HepG2 (cell line): ENCODE measurements at regions not wholly inside any gene's neighbourhood (a gene's known extent, or its start where the extent isn't known, plus 50 kb on each side); places are given as distances from the start of the nearest gene placed in this dataset.

Experiments used
- ATAC-seq: fragments of 200-7000 bp; cut with Tn5 transposase; 3 replicates; pipeline ENCODE4 v1.9.1; 2020; ENCODE audit warnings: mild to moderate bottlenecking, moderate library complexity
- BruUV-seq: library from RNA; stranded (reverse); fragments of 400-500 nt; replicated peaks from 2 replicates; lab custom pipeline; 2021; lab: Mats Ljungman, UMichigan
- CTCF ChIA-PET: fragments of 300-600 bp; formaldehyde crosslinking; extraction: SDS; loops from one replicate; lab custom pipeline; 2021; ENCODE audit warnings: low total read pairs, inconsistent platforms, low intra/inter-chr PET ratio; lab: Yijun Ruan, JAX
- POLR2A ChIA-PET: fragments of 350-600 bp; sonication (Branson Sonifier 250); formaldehyde crosslinking; loops from one replicate; lab custom pipeline; 2020; ENCODE audit warnings: antibody characterized with exemption, inconsistent platforms; lab: Yijun Ruan, JAX
- DNase-seq: peaks from one replicate; pipeline ENCODE4 v3.0.0-alpha.2; 2015; ENCODE audit warnings: low spot score
- FAIRE-seq: peaks from 3 replicates; lab custom pipeline; 2011; peaks lifted over from hg19 to GRCh38; lab: Jason Lieb, UNC
- H2AFZ ChIP-seq: one replicate; pipeline ENCODE4 v1.6.1; 2011; ENCODE audit warnings: low read length, inconsistent platforms
- H3K27ac ChIP-seq: fragments of 300-600 bp; 3 replicates; pipeline ENCODE4 v1.8.0; 2011; ENCODE audit warnings: mixed run types, mild to moderate bottlenecking, mixed read lengths, low read length, inconsistent platforms; ENCODE audit not compliant: insufficient read depth; ENCODE audit errors: extremely low read length
- H3K27me3 ChIP-seq, 2 experiments: fragments of 200-600 bp in 1 of 2; 2 replicates in 1 of 2; 3 replicates in 1 of 2; pipeline versions ENCODE4 v1.6.0 to v1.8.0; 2011; ENCODE audit warnings: low read length in 2 of 2, mild to moderate bottlenecking in 2 of 2, moderate library complexity in 2 of 2, inconsistent platforms in 1 of 2; ENCODE audit not compliant: insufficient read depth in 2 of 2, control insufficient read depth in 1 of 2
- H3K36me3 ChIP-seq, 2 experiments: fragments of 200-600 bp in 1 of 2; replicated peaks in 1 of 2; 2 replicates in 1 of 2; 3 replicates in 1 of 2; pipeline versions ENCODE4 v1.5.1 to v1.8.0; 2011; ENCODE audit warnings: low read length in 2 of 2, inconsistent platforms in 1 of 2; ENCODE audit not compliant: insufficient read depth in 2 of 2, control insufficient read depth in 1 of 2
- H3K4me1 ChIP-seq: 2 replicates; pipeline ENCODE4 v1.5.1; 2012; ENCODE audit warnings: low read length, inconsistent platforms; ENCODE audit not compliant: insufficient read depth
- H3K4me2 ChIP-seq: 2 replicates; pipeline ENCODE4 v1.6.0; 2011; ENCODE audit warnings: low read depth, low read length, inconsistent platforms
- H3K4me3 ChIP-seq, 3 experiments: fragments of 200-600 bp in 1 of 3; sonication (generic), shearing (Covaris generic) in 1 of 3; replicated peaks in 1 of 3; 2 replicates each; pipeline ENCODE4 v1.5.1; 2011 to 2016; ENCODE audit warnings: low read length in 3 of 3, inconsistent platforms in 2 of 3, low read depth in 2 of 3, mild to moderate bottlenecking in 2 of 3, control low read depth in 1 of 3, mixed read lengths in 1 of 3; ENCODE audit not compliant: insufficient read depth in 1 of 3
- H3K79me2 ChIP-seq: one replicate; pipeline ENCODE4 v1.6.1; 2011; ENCODE audit warnings: low read length, inconsistent platforms; ENCODE audit not compliant: insufficient read depth
- H3K9ac ChIP-seq: 2 replicates; pipeline ENCODE4 v1.6.0; 2011; ENCODE audit warnings: mild to moderate bottlenecking, low read depth, low read length, inconsistent platforms; ENCODE audit not compliant: insufficient read depth
- H3K9me3 ChIP-seq: 2 replicates; pipeline ENCODE4 v1.5.1; 2012; ENCODE audit warnings: mild to moderate bottlenecking, low read length
- H4K20me1 ChIP-seq: 2 replicates; pipeline ENCODE4 v1.6.0; 2011; ENCODE audit warnings: inconsistent platforms, mild to moderate bottlenecking, low read length, moderate library complexity; ENCODE audit not compliant: insufficient read depth
- AGO2 ChIP-seq: fragments of 200-400 bp; formaldehyde crosslinking; optimal IDR thresholded peaks from 2 replicates; pipeline ENCODE3; 2017; ENCODE audit warnings: mild to moderate bottlenecking, low read depth, low read length, moderate library complexity
- CENPX ChIP-seq: sonication (generic); formaldehyde crosslinking; IDR thresholded peaks from 2 replicates; pipeline ENCODE4 v1.9.0; 2021; ENCODE audit warnings: mild to moderate bottlenecking, missing genetic modification reagents, moderate library complexity
- HES4 ChIP-seq: sonication (generic); formaldehyde crosslinking; IDR thresholded peaks from 2 replicates; pipeline ENCODE4 v1.9.0; 2021; ENCODE audit warnings: mild to moderate bottlenecking, missing genetic modification reagents, borderline replicate concordance
- IRF1 ChIP-seq: sonication (generic); formaldehyde crosslinking; IDR thresholded peaks from 2 replicates; pipeline ENCODE4 v1.4.0; 2020; ENCODE audit warnings: low read depth, mild to moderate bottlenecking, missing genetic modification reagents
- PHF21A ChIP-seq: sonication (generic); formaldehyde crosslinking; IDR thresholded peaks from 2 replicates; pipeline ENCODE4 v1.5.0; 2020; ENCODE audit warnings: mild to moderate bottlenecking, missing genetic modification reagents
- REPIN1 ChIP-seq: sonication (generic); formaldehyde crosslinking; IDR thresholded peaks from 2 replicates; pipeline ENCODE4 v1.8.0; 2022; ENCODE audit warnings: missing genetic modification reagents, low read depth, mild to moderate bottlenecking, borderline replicate concordance
- RFXANK ChIP-seq: IDR thresholded peaks from 2 replicates; pipeline ENCODE4 v1.6.1; 2016
- RXRA ChIP-seq: sonication (generic); formaldehyde crosslinking; IDR thresholded peaks from 2 replicates; pipeline ENCODE4 v1.5.1; 2020; ENCODE audit warnings: missing genetic modification reagents
- SNAPC5 ChIP-seq: sonication (generic); formaldehyde crosslinking; IDR thresholded peaks from 2 replicates; pipeline ENCODE4 v1.8.1; 2023; ENCODE audit warnings: mild to moderate bottlenecking, missing genetic modification reagents, borderline replicate concordance
- TERF1 ChIP-seq: sonication (generic); formaldehyde crosslinking; IDR thresholded peaks from 2 replicates; pipeline ENCODE4 v1.8.0; 2022; ENCODE audit warnings: mild to moderate bottlenecking, missing genetic modification reagents, moderate library complexity
- WIZ ChIP-seq: sonication (generic); formaldehyde crosslinking; IDR thresholded peaks from 2 replicates; pipeline ENCODE4 v1.5.1; 2020; ENCODE audit warnings: mild to moderate bottlenecking, missing genetic modification reagents
- ZBTB20 ChIP-seq: sonication (generic); formaldehyde crosslinking; IDR thresholded peaks from 2 replicates; pipeline ENCODE4 v1.8.1; 2023; ENCODE audit warnings: missing genetic modification reagents, low read depth, mild to moderate bottlenecking, borderline replicate concordance
- ZNF430 ChIP-seq: sonication (generic); formaldehyde crosslinking; IDR thresholded peaks from 2 replicates; pipeline ENCODE4 v1.9.0; 2021; ENCODE audit warnings: mild to moderate bottlenecking, missing genetic modification reagents
- ZNF549 ChIP-seq: sonication (generic); formaldehyde crosslinking; IDR thresholded peaks from 2 replicates; pipeline ENCODE4 v1.5.0; 2020; ENCODE audit warnings: missing genetic modification reagents
- ZNF768 ChIP-seq: sonication (generic); formaldehyde crosslinking; IDR thresholded peaks from 2 replicates; pipeline ENCODE4 v1.4.0; 2020; ENCODE audit warnings: missing genetic modification reagents
- WGBS: methylation state at CpG from one replicate; pipeline ENCODE4 v1.1.6; 2017; ENCODE audit warnings: low lambda C conversion rate; 5-methylcytosine and 5-hydroxymethylcytosine counted together
- in situ Hi-C: cut with HindIII; loops from 2 replicates; pipeline ENCODE4 v1.10.0; 2017; ENCODE audit warnings: low pct_unique_long_range_greater_than_20kb; ENCODE audit not compliant: extremely low pct_ligation_motif_present
- intact Hi-C: fragments of 100-400 bp; cut with micrococcal nuclease; formaldehyde crosslinking; loops from one replicate; pipeline ENCODE4 v1.10.0; 2022; ENCODE audit not compliant: unreplicated experiment
- TF ChIP-seq, protein P1 (sequence below): sonication (generic); formaldehyde crosslinking; IDR thresholded peaks from 2 replicates; pipeline ENCODE4 v1.5.0; 2020; ENCODE audit warnings: mild to moderate bottlenecking, low read depth, missing genetic modification reagents, borderline replicate concordance
- TF ChIP-seq, protein P2 (sequence below): sonication (generic); formaldehyde crosslinking; conservative IDR thresholded peaks from 2 replicates; pipeline ENCODE4 v1.4.0; 2020; ENCODE audit warnings: missing genetic modification reagents

DNA sequence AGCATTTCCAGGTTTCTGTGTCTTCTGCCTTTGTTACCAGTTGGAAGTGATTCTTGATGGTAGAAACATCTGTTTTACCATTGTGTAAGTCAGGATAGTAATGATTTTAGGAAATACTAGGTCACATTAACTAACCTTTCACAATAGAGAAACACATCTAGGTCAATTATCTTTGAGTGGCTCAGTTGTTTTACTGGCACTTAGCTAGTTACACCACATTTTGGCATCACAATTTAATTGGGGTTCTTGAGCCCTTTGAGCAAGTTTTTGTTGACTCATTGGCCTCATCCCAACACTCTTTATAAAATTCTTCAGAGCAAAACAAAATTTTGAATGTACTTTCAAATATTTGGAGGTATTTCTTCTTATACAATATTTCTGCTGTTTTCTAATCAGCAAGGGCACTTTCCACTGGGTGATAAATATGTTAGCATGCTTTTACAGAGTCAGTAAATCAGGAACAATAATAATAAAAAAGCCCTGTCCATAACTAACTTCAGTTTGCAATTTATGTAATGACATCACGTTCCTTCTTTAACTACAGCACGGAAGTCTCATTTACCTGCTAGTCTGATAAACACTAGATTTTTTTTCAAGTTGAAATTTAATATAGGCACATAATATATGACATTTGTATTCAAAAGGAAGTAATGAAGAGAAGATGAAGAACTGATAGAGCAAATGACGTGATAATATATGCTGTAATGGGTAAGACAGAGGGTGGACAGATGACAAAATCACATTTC lies 64.8 kb upstream of the GK2 start:
- H3K4me2 ChIP-seq, result no peak overlapping the region
- CTCF ChIA-PET, result no interaction called here
- in situ Hi-C loops (no loop called here), intact Hi-C loops (no loop called here)
- H2AFZ ChIP-seq, result no peak overlapping the region
- DNase-seq, result no peak
- 3% methylated on average over 3 of the region's 3 CpGs for WGBS
- ATAC-seq, result no peak
- H3K4me1 ChIP-seq, result no peaks in the 10 kb centered on the region
- no peaks in the 10 kb centered on the region for H3K9me3 ChIP-seq
- no peaks in the 10 kb centered on the region for H3K79me2 ChIP-seq
- H3K9ac ChIP-seq, result no peak overlapping the region
- no peaks in the 10 kb centered on the region; a peak in 1 of 5 replicates for H3K27me3 ChIP-seq
- H4K20me1 ChIP-seq, result no peaks in the 10 kb centered on the region
- FAIRE-seq, result no peak
- no peak overlapping the region for H3K4me3 ChIP-seq
- H3K27ac ChIP-seq, result no peak overlapping the region
- H3K36me3 ChIP-seq, result no peaks in the 10 kb centered on the region
- BruUV-seq, result no TSS peak
- POLR2A ChIA-PET, result no interaction called here
- no peak for TF ChIP-seq SNAPC5
- TF ChIP-seq RFXANK, result no peak
- TF ChIP-seq CENPX (CRISPR knock-in tag), result no peak
- no peak for TF ChIP-seq REPIN1 (CRISPR knock-in tag)
- TF ChIP-seq IRF1 (CRISPR knock-in tag), result no peak
- no peak for TF ChIP-seq RXRA (CRISPR knock-in tag)
- TF ChIP-seq AGO2, result no peak
- TF ChIP-seq ZNF549 (CRISPR knock-in tag), result no peak

- Histone ChIP-seq H3K36me3 (no peaks in the 10 kb centered on the region), H3K27me3 (no peaks in the 10 kb centered on the region; a peak in 1 of 5 replicates), H4K20me1 (no peaks in the 10 kb centered on the region), H3K79me2 (no peaks in the 10 kb centered on the region), H3K4me2 (no peak overlapping the region), H3K4me3 (no peak overlapping the region), H3K9ac (no peak overlapping the region), H3K4me1 (no peaks in the 10 kb centered on the region), H3K27ac (no peak overlapping the region), H3K9me3 (no peaks in the 10 kb centered on the region), H2AFZ (no peak overlapping the region)
- DNase-seq (no peak), ATAC-seq (no peak), FAIRE-seq (no peak)
- intact Hi-C loops, result no loop called here
- in situ Hi-C loops, result no loop called here
- ChIA-PET POLR2A (no interaction called here), CTCF (no interaction called here)
- WGBS, result 41% methylated on average over 1 of the region's 1 CpG
- BruUV-seq, result no TSS peak
- TF ChIP-seq TERF1 (CRISPR knock-in tag) (no peak), WIZ (CRISPR knock-in tag) (no peak), ZNF768 (no peak), ZNF430 (CRISPR knock-in tag) (no peak), PHF21A (CRISPR knock-in tag) (no peak), ZBTB20 (CRISPR knock-in tag) (no peak), HES4 (CRISPR knock-in tag) (no peak)
- TF ChIP-seq, protein P1, sequence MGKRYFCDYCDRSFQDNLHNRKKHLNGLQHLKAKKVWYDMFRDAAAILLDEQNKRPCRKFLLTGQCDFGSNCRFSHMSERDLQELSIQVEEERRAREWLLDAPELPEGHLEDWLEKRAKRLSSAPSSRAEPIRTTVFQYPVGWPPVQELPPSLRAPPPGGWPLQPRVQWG (CRISPR knock-in tag), result no peak
- TF ChIP-seq, protein P2, sequence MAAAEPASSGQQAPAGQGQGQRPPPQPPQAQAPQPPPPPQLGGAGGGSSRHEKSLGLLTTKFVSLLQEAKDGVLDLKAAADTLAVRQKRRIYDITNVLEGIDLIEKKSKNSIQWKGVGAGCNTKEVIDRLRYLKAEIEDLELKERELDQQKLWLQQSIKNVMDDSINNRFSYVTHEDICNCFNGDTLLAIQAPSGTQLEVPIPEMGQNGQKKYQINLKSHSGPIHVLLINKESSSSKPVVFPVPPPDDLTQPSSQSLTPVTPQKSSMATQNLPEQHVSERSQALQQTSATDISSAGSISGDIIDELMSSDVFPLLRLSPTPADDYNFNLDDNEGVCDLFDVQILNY, result no peak
Measured at GRCh38 chr4:79472036-79472435, 64.0 kb upstream of the GK2 start.
